GM23248 (cell line): ENCODE measurements at regions not wholly inside any gene's neighbourhood (a gene's known extent, or its start where the extent isn't known, plus 50 kb on each side); places are given as distances from the start of the nearest gene placed in this dataset.

Experiments
- DNase-seq: peaks from one replicate; pipeline ENCODE4 v3.0.0-alpha.2; 2015
- H2AFZ ChIP-seq: fragments of 200-600 bp; sonication (generic); 2 replicates; pipeline ENCODE4 v1.6.1; 2016; ENCODE audit warnings: antibody characterized with exemption
- H3F3A ChIP-seq: fragments of 200-600 bp; sonication (generic); 2 replicates; pipeline ENCODE4 v1.6.1; 2016; ENCODE audit warnings: mild to moderate bottlenecking, antibody characterized with exemption, mixed run types; ENCODE audit not compliant: insufficient read depth
- H3K27ac ChIP-seq: fragments of 200-600 bp; sonication (generic); 2 replicates; pipeline ENCODE4 v1.5.1; 2016; ENCODE audit warnings: mild to moderate bottlenecking
- H3K27me3 ChIP-seq: fragments of 200-600 bp; sonication (generic); replicated peaks from 2 replicates; pipeline ENCODE4 v1.6.1; 2016; ENCODE audit warnings: mild to moderate bottlenecking; ENCODE audit not compliant: insufficient read depth
- H3K36me3 ChIP-seq: fragments of 200-600 bp; sonication (generic); 2 replicates; pipeline ENCODE4 v1.6.1; 2016; ENCODE audit warnings: low read depth, mild to moderate bottlenecking
- H3K4me1 ChIP-seq: fragments of 200-600 bp; sonication (generic); 2 replicates; pipeline ENCODE4 v1.6.1; 2016; ENCODE audit warnings: mild to moderate bottlenecking; ENCODE audit not compliant: insufficient read depth
- H3K4me2 ChIP-seq: fragments of 200-600 bp; sonication (generic); one replicate; pipeline ENCODE4 v1.6.1; 2016; ENCODE audit warnings: mild to moderate bottlenecking; ENCODE audit not compliant: unreplicated experiment
- H3K4me3 ChIP-seq: fragments of 200-600 bp; sonication (generic); 2 replicates; pipeline ENCODE4 v1.5.1; 2016; ENCODE audit warnings: mild to moderate bottlenecking
- H3K79me2 ChIP-seq: fragments of 200-600 bp; sonication (generic); 2 replicates; pipeline ENCODE4 v1.6.1; 2016; ENCODE audit warnings: mild to moderate bottlenecking; ENCODE audit not compliant: insufficient read depth
- H3K9ac ChIP-seq: fragments of 200-600 bp; sonication (generic); 2 replicates; pipeline ENCODE4 v1.6.1; 2016; ENCODE audit warnings: mild to moderate bottlenecking
- H3K9me2 ChIP-seq: fragments of 200-600 bp; sonication (generic); 2 replicates; pipeline ENCODE4 v1.6.1; 2016; ENCODE audit warnings: mixed run types, mild to moderate bottlenecking, moderate library complexity; ENCODE audit not compliant: insufficient read depth
- H3K9me3 ChIP-seq: fragments of 200-600 bp; sonication (generic); one replicate; pipeline ENCODE4 v1.6.1; 2017; ENCODE audit warnings: low read depth
- H4K20me1 ChIP-seq: fragments of 200-600 bp; sonication (generic); 2 replicates; pipeline ENCODE4 v1.6.0; 2016; ENCODE audit not compliant: insufficient read depth
- EZH2 ChIP-seq: fragments of 200-600 bp; sonication (generic); IDR thresholded peaks from 2 replicates; pipeline ENCODE4 v1.6.1; 2018; ENCODE audit warnings: antibody characterized with exemption, mild to moderate bottlenecking; ENCODE audit not compliant: insufficient read depth, poor library complexity, severe bottlenecking
- EZH2phosphoT487 ChIP-seq: fragments of 200-600 bp; sonication (generic); IDR thresholded peaks from 2 replicates; pipeline ENCODE4 v1.6.1; 2018; ENCODE audit warnings: antibody characterized with exemption, moderate library complexity, mild to moderate bottlenecking, low read depth; ENCODE audit not compliant: insufficient read depth
- WGBS, 2 experiments: methylation state at CpG; one replicate each; pipeline ENCODE4 v1.1.6; 2015 to 2017; ENCODE audit warnings: low lambda C conversion rate in 2 of 2, low coverage in 1 of 2; ENCODE audit errors: missing lambda C conversion rate in 2 of 2; 5-methylcytosine and 5-hydroxymethylcytosine counted together
- in situ Hi-C: fragments of 300-500 bp; cut with MboI; formaldehyde crosslinking; loops from 2 replicates; pipeline ENCODE4 v1.15.0; 2020

- no peaks in the 10 kb centered on the region for H3K9me3 ChIP-seq
- H3K4me1 ChIP-seq = no peaks in the 10 kb centered on the region
- H3K4me3 ChIP-seq = no peak overlapping the region
- no peaks in the 10 kb centered on the region for H3F3A ChIP-seq
- H4K20me1 ChIP-seq = no peaks in the 10 kb centered on the region
- H3K27ac ChIP-seq = no peak overlapping the region
- 41% methylated on average over 2 of the region's 2 CpGs for WGBS, 2 experiments
- H3K79me2 ChIP-seq = no peaks in the 10 kb centered on the region
- no peak overlapping the region for H3K4me2 ChIP-seq
- H3K36me3 ChIP-seq = no peaks in the 10 kb centered on the region
- DNase-seq = no peak
- H3K9ac ChIP-seq = no peak overlapping the region
- no peaks in the 10 kb centered on the region for H3K27me3 ChIP-seq
- in situ Hi-C loops = loop anchor here (25.0 kb wide), 1 partner anchor 612 kb away; no protein-coding TSS in a partner anchor
- H3K9me2 ChIP-seq = no peaks in the 10 kb centered on the region
- TF ChIP-seq EZH2phosphoT487 (no peak), EZH2 (no peak)
- no peak overlapping the region for H2AFZ ChIP-seq
These were observed 153.5 kb downstream of the HHIP start for GRCh38 chr4:144799486-144799885.

GRCh38 chr4:144801731-144802130 lies 155.8 kb downstream of the HHIP start:
- Histone ChIP-seq H3K27me3 (no peaks in the 10 kb centered on the region), H2AFZ (no peak overlapping the region), H3F3A (no peaks in the 10 kb centered on the region), H3K4me2 (no peak overlapping the region), H3K4me3 (no peak overlapping the region), H3K9ac (no peak overlapping the region), H3K79me2 (no peaks in the 10 kb centered on the region), H4K20me1 (no peaks in the 10 kb centered on the region), H3K36me3 (no peaks in the 10 kb centered on the region), H3K27ac (no peak overlapping the region), H3K9me3 (no peaks in the 10 kb centered on the region), H3K9me2 (no peaks in the 10 kb centered on the region), H3K4me1 (no peaks in the 10 kb centered on the region)
- in situ Hi-C loops = no loop called here
- DNase-seq = no peak
- TF ChIP-seq EZH2 (no peak), EZH2phosphoT487 (no peak)

DNA sequence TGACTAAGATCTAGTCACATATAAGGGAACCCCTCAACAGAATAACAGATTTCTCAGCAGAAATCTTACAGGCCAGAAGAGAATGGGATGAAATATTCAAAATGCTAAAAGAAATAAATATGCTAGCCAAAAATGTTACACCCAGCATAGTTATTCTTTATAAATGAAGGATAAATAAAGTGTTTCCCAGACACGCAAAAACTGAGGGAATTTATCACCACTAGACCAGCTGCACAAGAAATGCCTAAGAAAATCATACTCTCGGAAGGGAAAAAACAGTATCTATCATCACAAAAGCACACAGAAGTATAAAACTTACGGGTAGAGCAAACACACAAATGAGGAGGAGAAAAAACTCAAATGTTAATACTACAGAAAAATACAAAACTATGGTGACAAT lies 162.1 kb downstream of the HHIP start:
- no peaks in the 10 kb centered on the region for H3K27me3 ChIP-seq
- no peaks in the 10 kb centered on the region for H3F3A ChIP-seq
- no peak overlapping the region for H3K4me3 ChIP-seq
- in situ Hi-C loops = no loop called here
- no peaks in the 10 kb centered on the region for H3K79me2 ChIP-seq
- H3K4me2 ChIP-seq = no peak overlapping the region
- H4K20me1 ChIP-seq = no peaks in the 10 kb centered on the region
- 16 to 20% methylated on average over 3 of the region's 3 CpGs for WGBS, 2 experiments
- no peaks in the 10 kb centered on the region for H3K9me2 ChIP-seq
- peaks cover 3% of the 10 kb centered on the region for H3K9me3 ChIP-seq
- H3K36me3 ChIP-seq = no peaks in the 10 kb centered on the region
- H3K27ac ChIP-seq = no peak overlapping the region
- no peak overlapping the region for H2AFZ ChIP-seq
- DNase-seq = no peak
- H3K9ac ChIP-seq = no peak overlapping the region
- no peaks in the 10 kb centered on the region for H3K4me1 ChIP-seq
- TF ChIP-seq EZH2phosphoT487 (no peak), EZH2 (no peak)

- Histone ChIP-seq H3K4me2 (no peak overlapping the region), H3K9ac (no peak overlapping the region), H2AFZ (no peak overlapping the region), H3K79me2 (no peaks in the 10 kb centered on the region), H3K27me3 (no peaks in the 10 kb centered on the region; the same call in 1 of the 2 replicates), H3K4me1 (no peaks in the 10 kb centered on the region), H3K36me3 (no peaks in the 10 kb centered on the region), H3F3A (no peaks in the 10 kb centered on the region), H3K9me2 (no peaks in the 10 kb centered on the region), H3K4me3 (no peak overlapping the region), H4K20me1 (no peaks in the 10 kb centered on the region), H3K27ac (no peak overlapping the region), H3K9me3 (peaks cover 3% of the 10 kb centered on the region)
- no peak for DNase-seq
- TF ChIP-seq EZH2 (no peak), EZH2phosphoT487 (no peak)
- 42 to 43% methylated on average over 1 of the region's 1 CpG for WGBS, 2 experiments
- in situ Hi-C loops = no loop called here
These were observed 163.2 kb downstream of the HHIP start for GRCh38 chr4:144809056-144809640.

- Histone ChIP-seq H3K27me3 (peaks cover 13% of the 10 kb centered on the region), H3K27ac (no peak overlapping the region), H3K36me3 (no peaks in the 10 kb centered on the region), H3K9ac (no peak overlapping the region), H2AFZ (no peak overlapping the region), H3K4me1 (0 out of 2 replicates have a peak, but pooled peaks cover 10% of the 10 kb centered on the region), H4K20me1 (no peaks in the 10 kb centered on the region), H3K4me3 (no peak overlapping the region), H3K4me2 (no peak overlapping the region), H3K9me3 (no peaks in the 10 kb centered on the region), H3F3A (peaks cover 13% of the 10 kb centered on the region; the same call in 1 of the 2 replicates), H3K9me2 (no peaks in the 10 kb centered on the region), H3K79me2 (no peaks in the 10 kb centered on the region)
- TF ChIP-seq EZH2phosphoT487 (no peak), EZH2 (no peak)
- in situ Hi-C loops = no loop called here
- DNase-seq = no peak
These were observed 170.7 kb downstream of the HHIP start for GRCh38 chr4:144816668-144817067.
